ENCODE measurements at regions not wholly inside any gene's neighbourhood (a gene's known extent, or its start where the extent isn't known, plus 50 kb on each side); places are given as distances from the start of the nearest gene placed in this dataset.

DNA sequence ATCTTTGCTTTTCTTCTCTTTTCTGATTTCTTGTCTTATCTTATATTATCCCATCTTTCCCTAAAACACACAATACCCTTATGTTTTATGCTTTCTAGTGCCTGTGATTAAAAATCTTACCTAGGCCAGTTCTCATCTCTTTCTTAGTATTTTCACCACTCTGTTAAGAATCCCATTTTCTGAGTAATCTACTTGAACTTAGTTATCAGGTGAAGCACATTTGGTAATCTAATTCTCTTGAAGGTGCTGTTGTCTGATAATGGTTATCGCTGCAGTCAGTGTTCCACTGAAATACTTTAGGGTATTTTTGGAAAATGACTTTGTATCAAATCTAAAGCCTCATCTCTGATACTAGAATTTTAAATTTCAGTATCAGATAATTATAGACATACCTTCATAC, 192.5 kb upstream of the MAN1A1 start:
- no peak for TF ChIP-seq EZH2 (IDR thresholded peaks at IDR 0.05; ENCODE audit: insufficient read depth, poor library complexity, severe bottlenecking)
- no peak for TF ChIP-seq EZH2phosphoT487 (IDR thresholded peaks at IDR 0.05; ENCODE audit: insufficient read depth, low read depth)
